CD8-positive, alpha-beta memory T cell (primary cell): ENCODE measurements at regions not wholly inside any gene's neighbourhood (a gene's known extent, or its start where the extent isn't known, plus 50 kb on each side); places are given as distances from the start of the nearest gene placed in this dataset.

ENCODE experiments used
- CTCF ChIA-PET: fragments of 350-600 bp; sonication (Branson Sonifier 250); formaldehyde crosslinking; loops from one replicate; lab custom pipeline; 2021; ENCODE audit warnings: antibody characterized with exemption; lab: Charles Lee
- POLR2A ChIA-PET: fragments of 350-600 bp; sonication (Branson Sonifier 250); formaldehyde crosslinking; loops from one replicate; lab custom pipeline; 2021; ENCODE audit warnings: antibody characterized with exemption; lab: Charles Lee
- DNase-seq, 5 donors: peaks; one replicate each; pipeline versions ENCODE4 v3.0.0 to v3.0.0-alpha.2; 2020 to 2022; ENCODE audit warnings: mixed read lengths in 1 of 5
- H3K27ac ChIP-seq: one replicate; pipeline ENCODE4 v1.7.0; 2013; ENCODE audit warnings: low read depth, mild to moderate bottlenecking, low read length, moderate library complexity
- H3K27me3 ChIP-seq: 2 replicates; pipeline ENCODE4 v1.7.0; 2013; ENCODE audit warnings: low read length, mild to moderate bottlenecking; ENCODE audit not compliant: insufficient read depth, poor library complexity, severe bottlenecking
- H3K36me3 ChIP-seq: 2 replicates; pipeline ENCODE4 v1.7.0; 2013; ENCODE audit warnings: mild to moderate bottlenecking, low read length, moderate library complexity; ENCODE audit not compliant: insufficient read depth
- H3K4me1 ChIP-seq: 2 replicates; pipeline ENCODE4 v1.7.0; 2013; ENCODE audit warnings: mild to moderate bottlenecking, low read length, moderate library complexity; ENCODE audit not compliant: insufficient read depth
- H3K4me3 ChIP-seq: 2 replicates; pipeline ENCODE4 v1.7.0; 2013; ENCODE audit warnings: mild to moderate bottlenecking, low read length
- H3K9me3 ChIP-seq: 2 replicates; pipeline ENCODE4 v1.7.0; 2013; ENCODE audit warnings: mild to moderate bottlenecking, low read length
- H3K27ac Mint-ChIP-seq, 8 donors: one replicate each; pipeline ENCODE4 v1.8.0; 2020 to 2021; ENCODE audit warnings: mixed read lengths in 8 of 8, mild to moderate bottlenecking in 6 of 8, inconsistent platforms in 3 of 8, moderate library complexity in 3 of 8
- H3K27me3 Mint-ChIP-seq, 2 donors: one replicate each; pipeline ENCODE4 v1.8.0; 2020 to 2021; ENCODE audit warnings: mixed read lengths in 2 of 2, mild to moderate bottlenecking in 1 of 2, moderate library complexity in 1 of 2
- H3K36me3 Mint-ChIP-seq, 3 donors: one replicate each; pipeline ENCODE4 v1.8.0; 2020 to 2021; ENCODE audit warnings: mixed read lengths in 3 of 3, inconsistent platforms in 1 of 3, mild to moderate bottlenecking in 1 of 3
- H3K4me1 Mint-ChIP-seq, 3 donors: one replicate each; pipeline ENCODE4 v1.8.0; 2020 to 2021; ENCODE audit warnings: mixed read lengths in 3 of 3, inconsistent platforms in 1 of 3, mild to moderate bottlenecking in 1 of 3
- H3K4me3 Mint-ChIP-seq, 7 donors: one replicate each; pipeline ENCODE4 v1.8.0; 2020 to 2021; ENCODE audit warnings: mixed read lengths in 7 of 7, mild to moderate bottlenecking in 6 of 7, moderate library complexity in 4 of 7, inconsistent platforms in 2 of 7
- H3K9me3 Mint-ChIP-seq, 5 donors: one replicate each; pipeline ENCODE4 v1.8.0; 2020 to 2022; ENCODE audit warnings: mixed read lengths in 5 of 5, mild to moderate bottlenecking in 3 of 5, moderate library complexity in 2 of 5, inconsistent platforms in 1 of 5

DNA sequence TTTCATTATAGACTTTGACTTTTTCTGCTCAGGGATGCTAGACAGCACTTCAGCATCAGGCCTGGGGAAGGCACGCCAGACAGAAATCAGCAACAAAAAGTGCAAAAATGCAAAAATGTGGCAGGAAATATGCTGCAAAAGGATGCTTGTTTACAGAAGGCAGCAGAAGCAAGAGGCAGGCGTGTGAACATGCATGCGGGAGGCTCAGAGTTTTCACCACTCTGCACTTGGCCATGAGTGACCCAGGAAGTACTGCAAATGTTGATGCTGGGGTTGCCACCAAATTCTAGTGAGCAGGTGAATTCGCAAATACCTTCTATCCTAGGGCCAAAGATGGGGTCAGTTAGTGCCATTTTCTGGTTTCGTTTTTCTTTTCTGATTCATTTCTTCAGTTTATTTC, 55.5 kb upstream of the ALKAL2 start:
- peaks cover 0 to 8% (median 8%) of the 10 kb centered on the region in 3 donors for H3K4me1 Mint-ChIP-seq
- peak overlapping the region in 3 of 8 donors; percentile 2 to 53 (median 29) for H3K27ac Mint-ChIP-seq
- H3K9me3 ChIP-seq = no peaks in the 10 kb centered on the region
- POLR2A ChIA-PET = no interaction called here
- peak in 1 of 5 donors; percentile 7 for DNase-seq
- H3K4me3 Mint-ChIP-seq = peak overlapping the region in 1 of 7 donors; percentile 18
- no peak overlapping the region for H3K27ac ChIP-seq
- H3K4me3 ChIP-seq = no peak overlapping the region
- peaks cover 21 to 24% of the 10 kb centered on the region in 2 donors for H3K27me3 Mint-ChIP-seq
- peaks cover 0 to 2% (median 0%) of the 10 kb centered on the region in 3 donors for H3K36me3 Mint-ChIP-seq
- H3K27me3 ChIP-seq = peaks cover 2% of the 10 kb centered on the region
- H3K4me1 ChIP-seq = no peaks in the 10 kb centered on the region
- CTCF ChIA-PET = no interaction called here
- H3K36me3 ChIP-seq = no peaks in the 10 kb centered on the region
- H3K9me3 Mint-ChIP-seq = peaks cover 0 to 11% (median 8%) of the 10 kb centered on the region in 5 donors

DNA sequence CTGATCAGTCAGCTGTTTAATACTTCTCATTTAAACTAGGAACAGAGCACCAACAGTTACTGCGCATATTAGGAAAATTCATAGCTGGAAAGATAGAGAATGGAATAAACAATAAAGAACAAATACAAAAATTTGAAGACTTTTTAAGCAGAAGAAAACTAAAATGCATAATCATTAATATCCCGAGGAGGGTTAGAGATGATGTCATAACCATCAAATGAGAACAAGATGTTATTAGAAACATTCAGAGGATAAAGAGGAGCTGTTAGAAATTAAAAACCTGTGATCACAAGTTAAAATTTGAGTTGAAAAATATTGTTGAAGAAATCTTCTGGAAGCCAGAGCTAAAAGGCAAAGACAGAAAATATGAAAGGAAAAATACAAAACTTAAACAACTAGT, 54.0 kb upstream of the ALKAL2 start:
- H3K4me3 ChIP-seq = no peak overlapping the region
- Mint-ChIP-seq H3K27ac (peak overlapping the region in 1 of 8 donors; percentile 88), H3K9me3 (peaks cover 8 to 24% (median 22%) of the 10 kb centered on the region in 5 donors), H3K36me3 (peaks cover 0 to 6% (median 2%) of the 10 kb centered on the region in 3 donors), H3K4me1 (peaks cover 0 to 8% (median 8%) of the 10 kb centered on the region in 3 donors), H3K4me3 (no peak overlapping the region), H3K27me3 (peaks cover 24 to 31% of the 10 kb centered on the region in 2 donors)
- H3K27me3 ChIP-seq = no peaks in the 10 kb centered on the region
- no peaks in the 10 kb centered on the region for H3K4me1 ChIP-seq
- ChIA-PET CTCF (no interaction called here), POLR2A (no interaction called here)
- DNase-seq = no peak
- no peak overlapping the region for H3K27ac ChIP-seq
- no peaks in the 10 kb centered on the region for H3K36me3 ChIP-seq
- peaks cover 8% of the 10 kb centered on the region for H3K9me3 ChIP-seq

DNA sequence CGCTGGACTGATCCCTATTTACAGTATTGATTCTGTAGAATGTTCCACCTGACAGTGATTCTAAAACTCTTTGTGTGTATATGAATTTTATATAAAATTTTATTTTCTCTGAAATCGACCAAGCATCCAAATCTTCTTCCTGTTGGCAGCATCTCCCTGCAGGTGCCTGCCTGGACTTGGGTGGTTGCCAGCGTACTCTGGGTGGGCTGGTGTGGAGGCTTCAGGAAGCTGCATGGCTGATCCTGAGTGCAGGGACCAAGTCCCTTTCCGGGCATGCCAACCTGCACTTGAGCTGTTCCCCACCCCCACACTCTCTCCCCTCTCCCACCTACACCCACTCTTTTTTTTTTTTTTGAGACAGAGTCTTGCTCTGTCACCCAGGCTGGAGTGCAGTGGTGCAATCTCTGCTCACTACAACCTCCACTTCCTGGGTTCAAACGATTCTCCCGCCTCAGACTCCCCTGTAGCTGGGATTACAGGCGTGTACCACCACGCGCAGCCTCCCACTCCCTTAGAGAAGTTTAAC, 53.2 kb upstream of the ALKAL2 start:
- CTCF ChIA-PET = no interaction called here
- no peaks in the 10 kb centered on the region for H3K36me3 ChIP-seq
- POLR2A ChIA-PET = no interaction called here
- peaks cover 15 to 31% (median 27%) of the 10 kb centered on the region in 5 donors for H3K9me3 Mint-ChIP-seq
- H3K27ac ChIP-seq = no peak overlapping the region
- H3K4me1 ChIP-seq = no peaks in the 10 kb centered on the region
- no peaks in the 10 kb centered on the region for H3K27me3 ChIP-seq
- peaks cover 14% of the 10 kb centered on the region for H3K9me3 ChIP-seq
- H3K27me3 Mint-ChIP-seq = peaks cover 21 to 31% of the 10 kb centered on the region in 2 donors
- no peak for DNase-seq
- H3K4me3 ChIP-seq = no peak overlapping the region
- H3K4me1 Mint-ChIP-seq = peaks cover 0 to 8% (median 8%) of the 10 kb centered on the region in 3 donors
- H3K4me3 Mint-ChIP-seq = no peak overlapping the region
- peaks cover 0 to 8% (median 2%) of the 10 kb centered on the region in 3 donors for H3K36me3 Mint-ChIP-seq
- H3K27ac Mint-ChIP-seq = no peak overlapping the region
